HG03469 (cell line): ENCODE measurements at regions not wholly inside any gene's neighbourhood (a gene's known extent, or its start where the extent isn't known, plus 50 kb on each side); places are given as distances from the start of the nearest gene placed in this dataset.
A peak's percentile ranks its signal among the peaks of the same experiment; 100 is the strongest.
"Not testable (repeated sequence)": the region's sequence is repeated elsewhere in the genome, so short reads cannot be mapped to it uniquely, and the experiment has no call there.

Source experiments
- ATAC-seq: cut with Tn5 transposase; IDR thresholded peaks from one replicate; pipeline ENCODE4 v1.9.1; 2021; ENCODE audit warnings: mild to moderate bottlenecking, moderate library complexity, moderate number of reproducible peaks; ENCODE audit not compliant: unreplicated experiment

- ATAC-seq: no peak
Observed at GRCh38 chr7:91759205-91759863, 121.2 kb downstream of the MTERF1 start.

- ATAC-seq: no peak
Observed at GRCh38 chr7:91767820-91768219, 112.7 kb downstream of the MTERF1 start.

- ATAC-seq: no peak
Observed at GRCh38 chr7:91771394-91771793, 109.1 kb downstream of the MTERF1 start.

- no peak for ATAC-seq
Observed at GRCh38 chr7:91771921-91772815, 108.3 kb downstream of the MTERF1 start.

- no peak for ATAC-seq
Observed at GRCh38 chr7:91776171-91776570, 104.3 kb downstream of the MTERF1 start.

- ATAC-seq: no peak
Observed at GRCh38 chr7:91777522-91777921, 103.0 kb downstream of the MTERF1 start.

- no peak for ATAC-seq
Observed at GRCh38 chr7:91778416-91778815, 102.1 kb downstream of the MTERF1 start.

- ATAC-seq: no peak
Observed at GRCh38 chr7:91780521-91780920, 100.0 kb downstream of the MTERF1 start.

- ATAC-seq: no peak
Observed at GRCh38 chr7:91784469-91784868, 96.0 kb downstream of the MTERF1 start.

- no peak for ATAC-seq
Observed at GRCh38 chr7:91787931-91788330, 92.6 kb downstream of the MTERF1 start.

GRCh38 chr7:91789086-91789485, 91.4 kb downstream of the MTERF1 start:
- ATAC-seq: no peak

GRCh38 chr7:91789558-91789957, 90.9 kb downstream of the MTERF1 start:
- ATAC-seq: no peak

- ATAC-seq: not testable (repeated sequence)
Observed at GRCh38 chr7:91790646-91791045, 89.9 kb downstream of the MTERF1 start.

- no peak for ATAC-seq
Observed at GRCh38 chr7:91796122-91796521, 84.4 kb downstream of the MTERF1 start.

- ATAC-seq: no peak
Observed at GRCh38 chr7:91798425-91798824, 82.1 kb downstream of the MTERF1 start.

- no peak for ATAC-seq
Observed at GRCh38 chr7:91800389-91800788, 80.1 kb downstream of the MTERF1 start.

GRCh38 chr7:91801331-91801983, 79.0 kb downstream of the MTERF1 start:
- no peak for ATAC-seq

- ATAC-seq: no peak
Observed at GRCh38 chr7:91811236-91811635, 69.3 kb downstream of the MTERF1 start.

GRCh38 chr7:91811641-91812040, 68.9 kb downstream of the MTERF1 start:
- ATAC-seq: no peak

- no peak for ATAC-seq
Observed at GRCh38 chr7:91812388-91812787, 68.1 kb downstream of the MTERF1 start.

GRCh38 chr7:91814189-91814588, 66.3 kb downstream of the MTERF1 start:
- ATAC-seq: peak; percentile 48
